Ascending aorta (tissue), 2 donors: ENCODE measurements at regions not wholly inside any gene's neighbourhood (a gene's known extent, or its start where the extent isn't known, plus 50 kb on each side); places are given as distances from the start of the nearest gene placed in this dataset.

ENCODE experiments used
- DNase-seq, 2 donors: peaks; one replicate each; pipeline ENCODE4 v3.0.0-alpha.2; 2019; ENCODE audit warnings: low spot score in 2 of 2
- H3K27ac ChIP-seq, 2 donors: fragments of 200-600 bp; sonication (generic); one replicate each; pipeline ENCODE4 v1.5.1; 2016 to 2017; ENCODE audit warnings: mild to moderate bottlenecking in 1 of 2
- H3K27me3 ChIP-seq: fragments of 200-600 bp; sonication (generic); one replicate; pipeline ENCODE4 v1.5.1; 2017
- H3K36me3 ChIP-seq, 2 donors: fragments of 200-600 bp; sonication (generic); one replicate each; pipeline ENCODE4 v1.5.1; 2016
- H3K4me1 ChIP-seq, 2 donors: fragments of 200-600 bp; sonication (generic); one replicate each; pipeline ENCODE4 v1.5.1; 2016 to 2017; ENCODE audit warnings: mild to moderate bottlenecking in 1 of 2
- H3K4me3 ChIP-seq, 2 donors: fragments of 200-600 bp; sonication (generic); one replicate each; pipeline ENCODE4 v1.5.1; 2016 to 2017; ENCODE audit warnings: mild to moderate bottlenecking in 1 of 2
- H3K9me3 ChIP-seq, 2 donors: fragments of 200-600 bp; sonication (generic); one replicate each; pipeline ENCODE4 v1.5.1; 2016
- intact Hi-C: fragments of 100-400 bp; cut with DNase I; formaldehyde crosslinking; loops from one replicate; pipeline ENCODE4 v1.15.1; 2023
- TF ChIP-seq, protein P1 (sequence below), 3 experiments: fragments of 200-600 bp in 2 of 3; fragments of 450-650 bp in 1 of 3; sonication (generic) in 2 of 3; IDR thresholded peaks; one replicate each; pipeline ENCODE4 v1.5.1; 2016 to 2019; ENCODE audit warnings: antibody characterized with exemption in 3 of 3, mild to moderate bottlenecking in 1 of 3, moderate library complexity in 1 of 3

GRCh38 chr16:66159987-66160386 lies 206.5 kb upstream of the CDH5 start:
- Histone ChIP-seq H3K36me3 (no peaks in the 10 kb centered on the region), H3K27ac (no peak overlapping the region), H3K4me1 (no peaks in the 10 kb centered on the region), H3K9me3 (no peaks in the 10 kb centered on the region), H3K4me3 (no peak overlapping the region), H3K27me3 (no peaks in the 10 kb centered on the region)
- TF ChIP-seq, protein P1, sequence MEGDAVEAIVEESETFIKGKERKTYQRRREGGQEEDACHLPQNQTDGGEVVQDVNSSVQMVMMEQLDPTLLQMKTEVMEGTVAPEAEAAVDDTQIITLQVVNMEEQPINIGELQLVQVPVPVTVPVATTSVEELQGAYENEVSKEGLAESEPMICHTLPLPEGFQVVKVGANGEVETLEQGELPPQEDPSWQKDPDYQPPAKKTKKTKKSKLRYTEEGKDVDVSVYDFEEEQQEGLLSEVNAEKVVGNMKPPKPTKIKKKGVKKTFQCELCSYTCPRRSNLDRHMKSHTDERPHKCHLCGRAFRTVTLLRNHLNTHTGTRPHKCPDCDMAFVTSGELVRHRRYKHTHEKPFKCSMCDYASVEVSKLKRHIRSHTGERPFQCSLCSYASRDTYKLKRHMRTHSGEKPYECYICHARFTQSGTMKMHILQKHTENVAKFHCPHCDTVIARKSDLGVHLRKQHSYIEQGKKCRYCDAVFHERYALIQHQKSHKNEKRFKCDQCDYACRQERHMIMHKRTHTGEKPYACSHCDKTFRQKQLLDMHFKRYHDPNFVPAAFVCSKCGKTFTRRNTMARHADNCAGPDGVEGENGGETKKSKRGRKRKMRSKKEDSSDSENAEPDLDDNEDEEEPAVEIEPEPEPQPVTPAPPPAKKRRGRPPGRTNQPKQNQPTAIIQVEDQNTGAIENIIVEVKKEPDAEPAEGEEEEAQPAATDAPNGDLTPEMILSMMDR (IDR thresholded peaks at IDR 0.05) = no peak
- intact Hi-C loops = no loop called here
- DNase-seq = no peak

DNA sequence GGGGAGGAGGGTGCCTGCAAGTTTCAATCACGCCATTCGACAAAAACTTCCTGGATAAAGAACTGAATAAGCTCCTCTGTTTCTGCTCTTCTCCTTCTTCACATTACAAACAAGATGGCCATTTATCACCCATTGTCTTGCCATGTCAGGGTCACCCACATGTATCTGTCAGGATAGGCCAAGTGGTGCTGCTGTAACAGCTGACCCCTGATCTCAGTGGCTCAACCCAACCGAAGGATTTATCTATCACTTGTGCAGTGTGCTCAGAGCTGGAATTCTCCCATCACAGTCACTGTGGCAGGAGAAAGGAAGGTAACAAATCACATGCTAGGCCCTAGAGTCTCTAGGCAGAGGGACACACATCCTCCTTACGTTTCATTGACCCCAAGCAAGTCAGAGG lies 210.0 kb upstream of the CDH5 start:
- TF ChIP-seq, protein P1 (IDR thresholded peaks at IDR 0.05) = no peak
- no peaks in the 10 kb centered on the region for H3K36me3 ChIP-seq
- intact Hi-C loops = no loop called here
- H3K27me3 ChIP-seq = no peaks in the 10 kb centered on the region
- H3K4me3 ChIP-seq = no peak overlapping the region
- no peak overlapping the region for H3K27ac ChIP-seq
- H3K4me1 ChIP-seq = peaks cover 0 to 2% of the 10 kb centered on the region in 2 donors
- H3K9me3 ChIP-seq = no peaks in the 10 kb centered on the region
- DNase-seq = no peak

GRCh38 chr16:66155933-66156332 lies 210.6 kb upstream of the CDH5 start:
- Histone ChIP-seq H3K27ac (no peak overlapping the region), H3K4me1 (peaks cover 0 to 2% of the 10 kb centered on the region in 2 donors), H3K27me3 (no peaks in the 10 kb centered on the region), H3K36me3 (no peaks in the 10 kb centered on the region), H3K4me3 (no peak overlapping the region), H3K9me3 (no peaks in the 10 kb centered on the region)
- intact Hi-C loops = no loop called here
- TF ChIP-seq, protein P1 (IDR thresholded peaks at IDR 0.05) = no peak
- no peak for DNase-seq

GRCh38 chr16:66154801-66155200 lies 211.7 kb upstream of the CDH5 start:
- Histone ChIP-seq H3K27me3 (no peaks in the 10 kb centered on the region), H3K9me3 (no peaks in the 10 kb centered on the region), H3K27ac (no peak overlapping the region), H3K36me3 (no peaks in the 10 kb centered on the region), H3K4me3 (no peak overlapping the region), H3K4me1 (peaks cover 0 to 2% of the 10 kb centered on the region in 2 donors)
- DNase-seq = no peak
- TF ChIP-seq, protein P1 (IDR thresholded peaks at IDR 0.05) = no peak
- intact Hi-C loops = no loop called here

DNA sequence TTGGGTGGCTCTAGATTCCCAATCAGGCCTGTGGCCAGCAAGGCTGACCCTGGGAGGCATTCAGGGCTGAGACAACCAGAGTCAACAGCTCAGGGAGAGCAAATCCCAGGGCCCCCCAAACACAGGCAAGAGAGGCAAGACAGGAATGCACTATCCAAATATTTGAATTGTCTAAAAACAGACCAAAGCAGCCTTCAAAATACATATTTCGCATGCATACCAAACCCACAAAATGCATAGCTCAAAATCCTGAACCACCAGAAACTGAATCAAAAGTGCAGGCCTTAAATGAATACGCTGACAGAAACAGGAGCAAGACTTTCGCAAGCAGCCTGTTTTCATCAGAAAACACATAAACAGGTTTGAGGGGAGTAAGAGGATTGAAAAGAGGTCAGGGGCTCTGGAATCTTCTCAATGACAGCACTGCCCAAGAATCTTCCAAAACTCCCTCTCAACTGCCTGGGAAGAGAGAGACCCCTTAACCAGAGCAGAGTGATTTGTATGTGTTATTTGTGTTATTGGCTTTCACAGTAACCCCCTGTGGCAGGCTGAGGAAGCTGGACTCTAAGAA lies 213.6 kb upstream of the CDH5 start:
- TF ChIP-seq, protein P1 (IDR thresholded peaks at IDR 0.05) = no peak
- intact Hi-C loops = no loop called here
- H3K4me3 ChIP-seq = no peak overlapping the region
- H3K27ac ChIP-seq = no peak overlapping the region
- H3K27me3 ChIP-seq = no peaks in the 10 kb centered on the region
- H3K9me3 ChIP-seq = no peaks in the 10 kb centered on the region
- no peak for DNase-seq
- H3K36me3 ChIP-seq = no peaks in the 10 kb centered on the region
- H3K4me1 ChIP-seq = peaks cover 0 to 2% of the 10 kb centered on the region in 2 donors

DNA sequence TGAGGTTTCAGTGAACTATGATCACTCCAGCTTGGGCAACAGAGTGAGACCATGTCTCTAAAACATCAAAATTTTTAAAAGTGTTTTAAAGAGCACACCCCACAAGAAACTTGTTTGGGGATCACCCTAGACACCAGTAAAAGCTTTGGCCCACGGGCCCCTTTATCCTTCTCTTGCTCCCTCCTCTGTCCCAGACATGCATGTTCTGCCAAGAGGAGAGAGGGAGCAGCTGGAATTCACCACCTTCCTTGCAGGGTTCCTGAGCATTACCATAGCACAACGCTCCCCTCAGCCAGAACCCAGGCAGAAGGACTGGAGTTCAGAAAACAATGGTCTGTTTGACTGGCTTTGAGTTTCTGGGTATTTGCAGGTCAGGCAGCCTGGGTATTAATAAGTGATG lies 214.3 kb upstream of the CDH5 start:
- H3K36me3 ChIP-seq = no peaks in the 10 kb centered on the region
- intact Hi-C loops = no loop called here
- DNase-seq = no peak
- peaks cover 0 to 2% of the 10 kb centered on the region in 2 donors for H3K4me1 ChIP-seq
- no peak overlapping the region for H3K27ac ChIP-seq
- H3K4me3 ChIP-seq = no peak overlapping the region
- H3K9me3 ChIP-seq = no peaks in the 10 kb centered on the region
- TF ChIP-seq, protein P1 (IDR thresholded peaks at IDR 0.05) = no peak
- H3K27me3 ChIP-seq = no peaks in the 10 kb centered on the region
